Peyer's patch (tissue), 4 donors: ENCODE measurements at regions not wholly inside any gene's neighbourhood (a gene's known extent, or its start where the extent isn't known, plus 50 kb on each side); places are given as distances from the start of the nearest gene placed in this dataset.

Experiments used
- DNase-seq, 3 donors: peaks; one replicate each; pipeline ENCODE4 v3.0.0-alpha.2; 2017 to 2019
- H3K27ac ChIP-seq, 4 donors: fragments of 200-600 bp; sonication (generic); one replicate each; pipeline ENCODE4 v1.5.1; 2016 to 2019
- H3K27me3 ChIP-seq, 2 donors: fragments of 200-600 bp; sonication (generic); one replicate each; pipeline ENCODE4 v1.5.1; 2019
- H3K36me3 ChIP-seq, 3 donors: fragments of 200-600 bp; sonication (generic); one replicate each; pipeline ENCODE4 v1.5.1; 2016 to 2019
- H3K4me1 ChIP-seq, 4 donors: fragments of 200-600 bp; sonication (generic); one replicate each; pipeline ENCODE4 v1.5.1; 2016 to 2019
- H3K4me3 ChIP-seq, 4 donors: fragments of 200-600 bp; sonication (generic); 1 replicate in 3 of 4; 2 replicates in 1 of 4; pipeline ENCODE4 v1.5.1; 2016 to 2019; ENCODE audit warnings: mild to moderate bottlenecking in 1 of 4
- H3K9me3 ChIP-seq, 4 donors: fragments of 200-600 bp; sonication (generic); one replicate each; pipeline ENCODE4 v1.5.1; 2016 to 2019; ENCODE audit warnings: mild to moderate bottlenecking in 1 of 4
- CTCF ChIP-seq, 6 experiments: fragments of 450-650 bp in 4 of 6; fragments of 200-600 bp in 2 of 6; sonication (generic) in 1 of 6; IDR thresholded peaks; one replicate each; pipeline ENCODE4 v1.5.1; 2017 to 2019; ENCODE audit warnings: antibody characterized with exemption in 6 of 6, mild to moderate bottlenecking in 3 of 6, moderate library complexity in 1 of 6
- POLR2A ChIP-seq, 2 donors: fragments of 450-650 bp; IDR thresholded peaks; one replicate each; pipeline ENCODE4 v1.5.1; 2017; ENCODE audit warnings: antibody characterized with exemption in 2 of 2, mild to moderate bottlenecking in 2 of 2, moderate library complexity in 2 of 2

DNA sequence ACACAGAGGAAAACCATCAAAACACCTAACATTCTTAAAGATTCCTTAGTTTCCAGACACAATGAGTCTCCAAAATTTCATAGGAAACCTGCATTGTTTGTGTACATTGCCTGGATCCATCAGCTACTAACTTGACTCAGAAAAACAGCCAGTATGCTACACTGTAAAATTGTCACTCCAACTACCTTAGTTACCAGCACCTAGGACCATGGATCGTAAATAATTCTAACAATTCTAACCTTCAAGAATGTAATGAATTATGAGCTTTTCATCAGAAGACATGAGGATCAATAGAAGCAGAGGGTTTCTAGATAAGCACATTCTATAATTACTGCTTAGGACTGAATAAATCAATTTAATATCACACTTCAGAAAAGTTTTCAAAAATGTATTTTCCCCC lies 851.5 kb downstream of the SORCS1 start:
- H3K4me1 ChIP-seq, result no peaks in the 10 kb centered on the region
- DNase-seq, result no peak
- no peaks in the 10 kb centered on the region for H3K27me3 ChIP-seq
- no peak overlapping the region for H3K4me3 ChIP-seq
- no peak for TF ChIP-seq POLR2A (IDR thresholded peaks at IDR 0.05)
- no peak for TF ChIP-seq CTCF (IDR thresholded peaks at IDR 0.05)
- no peaks in the 10 kb centered on the region for H3K36me3 ChIP-seq
- no peak overlapping the region for H3K27ac ChIP-seq
- H3K9me3 ChIP-seq, result no peaks in the 10 kb centered on the region

DNA sequence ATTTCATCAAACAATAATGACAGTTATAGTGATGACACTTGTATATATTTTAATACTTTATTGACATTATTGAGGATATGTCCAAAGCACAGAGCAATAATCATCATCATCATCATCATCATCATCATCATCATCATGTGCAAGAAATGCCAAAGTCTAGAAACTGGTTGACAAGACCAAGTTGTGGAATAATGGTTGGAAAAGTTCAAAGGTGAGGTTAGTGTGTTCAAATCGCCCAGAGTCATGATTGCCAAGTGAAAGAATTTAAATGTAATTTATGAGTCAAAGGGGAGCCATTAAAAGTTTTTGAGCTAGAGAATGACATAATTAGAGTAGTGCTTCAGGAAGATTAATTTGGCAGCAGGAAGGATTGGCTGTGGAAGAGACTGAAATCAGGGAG lies 852.4 kb downstream of the SORCS1 start:
- no peak overlapping the region for H3K27ac ChIP-seq
- no peaks in the 10 kb centered on the region for H3K9me3 ChIP-seq
- no peaks in the 10 kb centered on the region for H3K4me1 ChIP-seq
- no peak for TF ChIP-seq POLR2A (IDR thresholded peaks at IDR 0.05)
- TF ChIP-seq CTCF (IDR thresholded peaks at IDR 0.05), result no peak
- H3K4me3 ChIP-seq, result no peak overlapping the region
- no peaks in the 10 kb centered on the region for H3K36me3 ChIP-seq
- H3K27me3 ChIP-seq, result no peaks in the 10 kb centered on the region
- DNase-seq, result no peak

DNA sequence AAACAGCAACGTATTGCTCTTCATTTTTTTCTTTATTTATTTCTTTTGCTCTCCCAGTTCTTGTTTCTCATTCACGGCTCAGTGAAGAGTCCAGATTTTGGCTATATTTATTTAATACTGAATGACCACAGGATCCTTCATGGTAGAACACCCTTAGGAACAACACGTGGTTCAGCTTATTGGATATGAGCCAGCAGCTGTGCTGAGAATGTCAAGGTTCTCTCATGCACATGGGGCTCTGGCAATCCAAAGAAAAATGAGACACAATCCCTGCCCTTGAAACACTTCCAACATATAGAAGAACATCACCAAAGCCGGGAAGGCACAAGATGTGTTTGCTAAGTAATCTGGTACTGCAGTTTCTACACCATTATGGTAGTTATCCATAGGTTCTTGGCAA lies 852.9 kb downstream of the SORCS1 start:
- TF ChIP-seq POLR2A (IDR thresholded peaks at IDR 0.05) (no peak), CTCF (IDR thresholded peaks at IDR 0.05) (no peak)
- H3K4me3 ChIP-seq, result no peak overlapping the region
- no peak overlapping the region for H3K27ac ChIP-seq
- no peak for DNase-seq
- H3K9me3 ChIP-seq, result no peaks in the 10 kb centered on the region
- no peaks in the 10 kb centered on the region for H3K27me3 ChIP-seq
- no peaks in the 10 kb centered on the region for H3K36me3 ChIP-seq
- no peaks in the 10 kb centered on the region for H3K4me1 ChIP-seq

DNA sequence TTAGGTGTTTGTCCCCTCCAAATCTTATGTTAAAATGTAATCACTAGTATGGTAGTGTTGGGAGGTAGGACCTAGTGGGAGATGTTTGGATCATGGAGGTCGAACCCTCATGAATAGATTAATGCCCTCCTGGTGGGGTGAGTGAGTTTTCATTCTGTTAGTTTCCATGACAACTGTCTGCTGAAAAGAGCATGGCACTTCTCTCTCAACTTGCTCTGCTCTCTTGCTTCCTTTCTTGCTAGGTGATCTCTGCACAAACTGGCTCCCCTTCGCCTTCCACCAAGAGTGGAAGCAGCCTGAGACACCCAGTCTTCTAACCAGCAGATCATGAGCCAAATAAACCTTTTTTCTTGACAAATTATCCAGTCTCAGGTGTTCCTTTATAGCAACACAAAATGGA lies 853.9 kb downstream of the SORCS1 start:
- H3K4me1 ChIP-seq, result no peaks in the 10 kb centered on the region
- no peak overlapping the region for H3K4me3 ChIP-seq
- no peak for DNase-seq
- no peaks in the 10 kb centered on the region for H3K9me3 ChIP-seq
- H3K36me3 ChIP-seq, result no peaks in the 10 kb centered on the region
- no peak overlapping the region for H3K27ac ChIP-seq
- no peaks in the 10 kb centered on the region for H3K27me3 ChIP-seq
- TF ChIP-seq POLR2A (IDR thresholded peaks at IDR 0.05) (no peak), CTCF (IDR thresholded peaks at IDR 0.05) (no peak)

DNA sequence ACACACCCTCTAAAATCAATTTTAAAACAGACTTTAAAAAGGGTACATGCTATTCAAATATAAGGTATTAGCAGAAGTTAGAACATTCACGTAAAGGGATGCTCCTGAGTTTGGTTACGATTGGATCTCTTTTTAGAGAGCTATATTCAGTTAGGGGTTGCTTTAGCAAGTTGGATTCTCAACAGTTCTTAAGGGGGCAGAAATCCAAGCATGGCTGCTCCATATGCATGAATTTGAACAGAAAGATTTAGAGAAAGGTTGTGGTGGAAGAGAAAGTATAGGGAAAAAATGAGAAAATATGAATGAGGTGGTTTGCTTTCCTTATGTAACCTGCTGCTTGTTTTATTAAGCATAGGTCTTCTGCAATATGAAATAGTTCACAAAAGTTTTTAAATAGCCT lies 855.1 kb downstream of the SORCS1 start:
- H3K9me3 ChIP-seq, result no peaks in the 10 kb centered on the region
- no peak overlapping the region for H3K4me3 ChIP-seq
- no peak for TF ChIP-seq CTCF (IDR thresholded peaks at IDR 0.05)
- no peak for TF ChIP-seq POLR2A (IDR thresholded peaks at IDR 0.05)
- DNase-seq, result no peak
- H3K27me3 ChIP-seq, result no peaks in the 10 kb centered on the region
- H3K4me1 ChIP-seq, result no peaks in the 10 kb centered on the region
- no peak overlapping the region for H3K27ac ChIP-seq
- H3K36me3 ChIP-seq, result no peaks in the 10 kb centered on the region

DNA sequence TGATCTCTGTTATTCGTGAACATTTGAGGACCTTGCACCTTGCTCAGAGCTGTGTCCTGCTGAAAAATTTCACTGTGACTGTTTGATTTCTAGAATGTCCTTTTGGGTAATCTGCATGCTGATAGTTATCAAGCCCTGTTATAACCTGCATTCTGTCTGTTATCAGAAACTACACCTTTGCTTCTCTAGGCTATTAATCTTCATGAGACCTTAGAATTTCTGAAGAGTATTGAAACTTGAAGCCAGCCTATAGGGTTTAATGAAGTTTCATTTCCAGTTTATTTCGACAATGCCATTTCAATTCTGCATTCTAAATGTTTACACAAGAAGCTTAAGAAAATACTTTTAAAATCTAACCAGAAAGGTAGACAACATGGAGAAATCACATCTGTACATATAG lies 856.2 kb downstream of the SORCS1 start:
- Histone ChIP-seq H3K4me3 (no peak overlapping the region), H3K4me1 (no peaks in the 10 kb centered on the region), H3K9me3 (no peaks in the 10 kb centered on the region), H3K27me3 (no peaks in the 10 kb centered on the region), H3K27ac (no peak overlapping the region), H3K36me3 (no peaks in the 10 kb centered on the region)
- DNase-seq, result no peak
- TF ChIP-seq CTCF (IDR thresholded peaks at IDR 0.05) (no peak), POLR2A (IDR thresholded peaks at IDR 0.05) (no peak)
